ENCODE measurements at regions not wholly inside any gene's neighbourhood (a gene's known extent, or its start where the extent isn't known, plus 50 kb on each side); places are given as distances from the start of the nearest gene placed in this dataset.
A peak's percentile ranks its signal among the peaks of the same experiment; 100 is the strongest.

DNA sequence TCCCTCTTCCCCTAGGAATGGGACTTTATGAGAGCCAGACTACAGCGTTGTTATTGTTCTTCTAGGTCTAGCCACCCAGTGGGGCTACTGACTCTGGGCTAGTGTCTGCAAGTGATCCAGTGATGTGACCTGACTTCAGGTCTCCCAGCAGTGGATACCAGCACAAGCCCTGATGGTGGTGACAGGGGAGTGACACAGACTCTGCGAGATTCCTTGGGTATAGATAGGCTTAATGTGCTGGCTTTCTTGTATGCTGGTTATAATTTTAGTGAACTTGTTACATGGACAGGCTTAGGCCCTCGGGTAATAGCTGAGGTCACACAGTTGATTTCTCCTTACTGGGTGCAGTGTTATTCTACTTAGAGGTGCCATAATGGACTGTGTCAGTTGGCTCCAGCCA lies 106.9 kb downstream of the TBC1D30 start:
- Histone ChIP-seq H3K4me3 (no peak overlapping the region), H2AFZ (ENCODE audit: control insufficient read depth, low read depth, low read length) (no peak overlapping the region), H3K4me2 (ENCODE audit: control insufficient read depth, insufficient read depth) (no peak overlapping the region), H3K9ac (ENCODE audit: control insufficient read depth, insufficient read depth, low read length) (no peak overlapping the region), H3K27me3 (replicated peaks in 1 of 2; ENCODE audit: control insufficient read depth in 2 of 2, insufficient read depth in 2 of 2, low read length in 1 of 2) (no peaks in the 10 kb centered on the region), H3K4me1 (ENCODE audit: control insufficient read depth, insufficient read depth, low read length) (peaks cover 9% of the 10 kb centered on the region), H3K9me3 (replicated peaks; ENCODE audit: control insufficient read depth, insufficient read depth, low read length) (no peaks in the 10 kb centered on the region; the same call in 2 of the 3 replicates), H3K79me2 (ENCODE audit: control insufficient read depth, insufficient read depth, low read length) (peaks cover 2% of the 10 kb centered on the region; the same call in 1 of the 2 replicates), H4K20me1 (ENCODE audit: control insufficient read depth, insufficient read depth) (no peaks in the 10 kb centered on the region), H3K36me3 (ENCODE audit: control insufficient read depth in 2 of 2, insufficient read depth in 2 of 2, low read length in 1 of 2) (no peaks in the 10 kb centered on the region), H3K27ac (ENCODE audit: control insufficient read depth, insufficient read depth) (no peak overlapping the region)
- CTCF ChIA-PET = interaction anchor here (1.1 to 1.7 kb wide), 2 partner anchors 8 to 301 kb away, joined by 3 read pairs; no protein-coding TSS in a partner anchor
- SMC1A ChIA-PET (ENCODE audit: uncharacterized antibody, unreplicated experiment) = interaction anchor here (2.3 kb wide), 1 partner anchor 38 kb away, joined by 7 read pairs; no protein-coding TSS in a partner anchor
- RAD21 ChIA-PET (ENCODE audit: unreplicated experiment) = interaction anchor here (0.9 to 1.8 kb wide), 3 partner anchors 40 to 55 kb away, joined by 3 to 5 read pairs (median 3); no protein-coding TSS in a partner anchor
- TF ChIP-seq BMI1 (IDR thresholded peaks at IDR 0.05; ENCODE audit: borderline replicate concordance) (no peak), MLLT1 (IDR thresholded peaks at IDR 0.05) (no peak), PAX5 (IDR thresholded peaks at IDR 0.05; ENCODE audit: borderline replicate concordance, low read depth, low read length) (no peak), FOS (IDR thresholded peaks at IDR 0.05; ENCODE audit: borderline replicate concordance, extremely low read depth, insufficient read length) (no peak), ZNF274 (IDR thresholded peaks at IDR 0.05; ENCODE audit: insufficient read depth, insufficient read length) (no peak), CHD4 (IDR thresholded peaks at IDR 0.05) (no peak), ETV6 (conservative IDR thresholded peaks at IDR 0.05 in 1 of 2, IDR thresholded peaks at IDR 0.05 in 1 of 2; ENCODE audit: borderline replicate concordance in 1 of 2, low read depth in 1 of 2) (no peak), RCOR1 (conservative IDR thresholded peaks at IDR 0.05; ENCODE audit: low read depth, low read length) (no peak), SIN3A (IDR thresholded peaks at IDR 0.05; ENCODE audit: low read depth, low read length) (no peak), SREBF1 (IDR thresholded peaks at IDR 0.05; ENCODE audit: low read length) (no peak), E2F4 (IDR thresholded peaks at IDR 0.05; ENCODE audit: low read depth, low read length) (no peak)
- TF ChIP-seq, protein P1, sequence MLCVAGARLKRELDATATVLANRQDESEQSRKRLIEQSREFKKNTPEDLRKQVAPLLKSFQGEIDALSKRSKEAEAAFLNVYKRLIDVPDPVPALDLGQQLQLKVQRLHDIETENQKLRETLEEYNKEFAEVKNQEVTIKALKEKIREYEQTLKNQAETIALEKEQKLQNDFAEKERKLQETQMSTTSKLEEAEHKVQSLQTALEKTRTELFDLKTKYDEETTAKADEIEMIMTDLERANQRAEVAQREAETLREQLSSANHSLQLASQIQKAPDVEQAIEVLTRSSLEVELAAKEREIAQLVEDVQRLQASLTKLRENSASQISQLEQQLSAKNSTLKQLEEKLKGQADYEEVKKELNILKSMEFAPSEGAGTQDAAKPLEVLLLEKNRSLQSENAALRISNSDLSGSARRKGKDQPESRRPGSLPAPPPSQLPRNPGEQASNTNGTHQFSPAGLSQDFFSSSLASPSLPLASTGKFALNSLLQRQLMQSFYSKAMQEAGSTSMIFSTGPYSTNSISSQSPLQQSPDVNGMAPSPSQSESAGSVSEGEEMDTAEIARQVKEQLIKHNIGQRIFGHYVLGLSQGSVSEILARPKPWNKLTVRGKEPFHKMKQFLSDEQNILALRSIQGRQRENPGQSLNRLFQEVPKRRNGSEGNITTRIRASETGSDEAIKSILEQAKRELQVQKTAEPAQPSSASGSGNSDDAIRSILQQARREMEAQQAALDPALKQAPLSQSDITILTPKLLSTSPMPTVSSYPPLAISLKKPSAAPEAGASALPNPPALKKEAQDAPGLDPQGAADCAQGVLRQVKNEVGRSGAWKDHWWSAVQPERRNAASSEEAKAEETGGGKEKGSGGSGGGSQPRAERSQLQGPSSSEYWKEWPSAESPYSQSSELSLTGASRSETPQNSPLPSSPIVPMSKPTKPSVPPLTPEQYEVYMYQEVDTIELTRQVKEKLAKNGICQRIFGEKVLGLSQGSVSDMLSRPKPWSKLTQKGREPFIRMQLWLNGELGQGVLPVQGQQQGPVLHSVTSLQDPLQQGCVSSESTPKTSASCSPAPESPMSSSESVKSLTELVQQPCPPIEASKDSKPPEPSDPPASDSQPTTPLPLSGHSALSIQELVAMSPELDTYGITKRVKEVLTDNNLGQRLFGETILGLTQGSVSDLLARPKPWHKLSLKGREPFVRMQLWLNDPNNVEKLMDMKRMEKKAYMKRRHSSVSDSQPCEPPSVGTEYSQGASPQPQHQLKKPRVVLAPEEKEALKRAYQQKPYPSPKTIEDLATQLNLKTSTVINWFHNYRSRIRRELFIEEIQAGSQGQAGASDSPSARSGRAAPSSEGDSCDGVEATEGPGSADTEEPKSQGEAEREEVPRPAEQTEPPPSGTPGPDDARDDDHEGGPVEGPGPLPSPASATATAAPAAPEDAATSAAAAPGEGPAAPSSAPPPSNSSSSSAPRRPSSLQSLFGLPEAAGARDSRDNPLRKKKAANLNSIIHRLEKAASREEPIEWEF (IDR thresholded peaks at IDR 0.05; ENCODE audit: insufficient replicate concordance, low read depth, low read length) = no peak
- TF ChIP-seq, protein P2, sequence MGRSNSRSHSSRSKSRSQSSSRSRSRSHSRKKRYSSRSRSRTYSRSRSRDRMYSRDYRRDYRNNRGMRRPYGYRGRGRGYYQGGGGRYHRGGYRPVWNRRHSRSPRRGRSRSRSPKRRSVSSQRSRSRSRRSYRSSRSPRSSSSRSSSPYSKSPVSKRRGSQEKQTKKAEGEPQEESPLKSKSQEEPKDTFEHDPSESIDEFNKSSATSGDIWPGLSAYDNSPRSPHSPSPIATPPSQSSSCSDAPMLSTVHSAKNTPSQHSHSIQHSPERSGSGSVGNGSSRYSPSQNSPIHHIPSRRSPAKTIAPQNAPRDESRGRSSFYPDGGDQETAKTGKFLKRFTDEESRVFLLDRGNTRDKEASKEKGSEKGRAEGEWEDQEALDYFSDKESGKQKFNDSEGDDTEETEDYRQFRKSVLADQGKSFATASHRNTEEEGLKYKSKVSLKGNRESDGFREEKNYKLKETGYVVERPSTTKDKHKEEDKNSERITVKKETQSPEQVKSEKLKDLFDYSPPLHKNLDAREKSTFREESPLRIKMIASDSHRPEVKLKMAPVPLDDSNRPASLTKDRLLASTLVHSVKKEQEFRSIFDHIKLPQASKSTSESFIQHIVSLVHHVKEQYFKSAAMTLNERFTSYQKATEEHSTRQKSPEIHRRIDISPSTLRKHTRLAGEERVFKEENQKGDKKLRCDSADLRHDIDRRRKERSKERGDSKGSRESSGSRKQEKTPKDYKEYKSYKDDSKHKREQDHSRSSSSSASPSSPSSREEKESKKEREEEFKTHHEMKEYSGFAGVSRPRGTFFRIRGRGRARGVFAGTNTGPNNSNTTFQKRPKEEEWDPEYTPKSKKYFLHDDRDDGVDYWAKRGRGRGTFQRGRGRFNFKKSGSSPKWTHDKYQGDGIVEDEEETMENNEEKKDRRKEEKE (IDR thresholded peaks at IDR 0.05) = no peak
- POLR2A ChIA-PET = no interaction called here
- WGBS (ENCODE audit: insufficient coverage, insufficient replicate concordance, low lambda C conversion rate, missing lambda C conversion rate) = 41% methylated on average over 3 of the region's 3 CpGs
- intact Hi-C loops (cut with micrococcal nuclease; ENCODE audit: unreplicated experiment) (no loop called here), in situ Hi-C loops (cut with MboI) (no loop called here)
- DNase-seq (ENCODE audit: low read depth, low spot score) = no peak
- FAIRE-seq = no peak
- no TSS peak for BruUV-seq (replicated peaks)
- peak; percentile 18; the same call in 2 of the 3 replicates for ATAC-seq
